ENCODE measurements at regions not wholly inside any gene's neighbourhood (a gene's known extent, or its start where the extent isn't known, plus 50 kb on each side); places are given as distances from the start of the nearest gene placed in this dataset.

DNA sequence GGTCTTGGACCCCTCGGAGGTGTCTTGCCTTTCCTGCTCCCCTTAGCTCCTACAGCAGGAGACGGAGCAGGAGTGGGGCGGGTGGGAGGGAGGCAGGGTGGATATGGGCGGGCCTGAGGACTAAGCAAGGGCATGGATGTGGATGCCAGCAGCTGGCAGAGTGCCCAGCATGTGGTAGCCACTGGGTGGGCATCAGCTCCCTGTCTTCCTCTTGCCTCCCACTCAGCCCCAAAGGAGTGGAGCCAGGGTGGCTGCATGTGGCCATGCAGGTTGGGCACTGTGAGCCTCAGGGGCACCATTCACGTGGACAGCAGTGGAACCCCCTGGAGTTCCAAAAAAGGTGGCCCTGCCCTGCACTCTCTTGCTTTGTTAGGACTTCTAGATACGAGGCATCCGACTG lies 90.1 kb upstream of the TBCA start:
- TF ChIP-seq POLR2AphosphoS5 (IDR thresholded peaks at IDR 0.05) = no peak
- TF ChIP-seq, protein P1, sequence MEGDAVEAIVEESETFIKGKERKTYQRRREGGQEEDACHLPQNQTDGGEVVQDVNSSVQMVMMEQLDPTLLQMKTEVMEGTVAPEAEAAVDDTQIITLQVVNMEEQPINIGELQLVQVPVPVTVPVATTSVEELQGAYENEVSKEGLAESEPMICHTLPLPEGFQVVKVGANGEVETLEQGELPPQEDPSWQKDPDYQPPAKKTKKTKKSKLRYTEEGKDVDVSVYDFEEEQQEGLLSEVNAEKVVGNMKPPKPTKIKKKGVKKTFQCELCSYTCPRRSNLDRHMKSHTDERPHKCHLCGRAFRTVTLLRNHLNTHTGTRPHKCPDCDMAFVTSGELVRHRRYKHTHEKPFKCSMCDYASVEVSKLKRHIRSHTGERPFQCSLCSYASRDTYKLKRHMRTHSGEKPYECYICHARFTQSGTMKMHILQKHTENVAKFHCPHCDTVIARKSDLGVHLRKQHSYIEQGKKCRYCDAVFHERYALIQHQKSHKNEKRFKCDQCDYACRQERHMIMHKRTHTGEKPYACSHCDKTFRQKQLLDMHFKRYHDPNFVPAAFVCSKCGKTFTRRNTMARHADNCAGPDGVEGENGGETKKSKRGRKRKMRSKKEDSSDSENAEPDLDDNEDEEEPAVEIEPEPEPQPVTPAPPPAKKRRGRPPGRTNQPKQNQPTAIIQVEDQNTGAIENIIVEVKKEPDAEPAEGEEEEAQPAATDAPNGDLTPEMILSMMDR (IDR thresholded peaks at IDR 0.05) = no peak

All from sigmoid colon (tissue), 4 donors.